Effector memory CD8-positive, alpha-beta T cell (primary cell): ENCODE measurements at regions not wholly inside any gene's neighbourhood (a gene's known extent, or its start where the extent isn't known, plus 50 kb on each side); places are given as distances from the start of the nearest gene placed in this dataset.

Experiments
- ATAC-seq: fragments of 150-1000 bp; cut with Tn5 transposase; replicated peaks from 2 replicates; pipeline ENCODE4 v1.10.0; 2021; ENCODE audit warnings: mild to moderate bottlenecking, moderate library complexity
- DNase-seq, 3 experiments: peaks; one replicate each; pipeline ENCODE4 v3.0.0; 2021
- H3K27ac Mint-ChIP-seq, 2 donors: one replicate each; pipeline ENCODE4 v1.8.0; 2022; ENCODE audit warnings: mild to moderate bottlenecking in 2 of 2, mixed read lengths in 2 of 2, moderate library complexity in 2 of 2
- H3K27me3 Mint-ChIP-seq, 2 donors: one replicate each; pipeline ENCODE4 v1.8.0; 2022; ENCODE audit warnings: mixed read lengths in 2 of 2
- H3K36me3 Mint-ChIP-seq: one replicate; pipeline ENCODE4 v1.8.0; 2022; ENCODE audit warnings: mild to moderate bottlenecking, moderate library complexity, mixed read lengths; ENCODE audit not compliant: insufficient read depth
- H3K4me1 Mint-ChIP-seq, 2 donors: one replicate each; pipeline ENCODE4 v1.8.0; 2022; ENCODE audit warnings: low read depth in 2 of 2, mixed read lengths in 2 of 2
- H3K4me3 Mint-ChIP-seq, 2 donors: one replicate each; pipeline ENCODE4 v1.8.0; 2022; ENCODE audit warnings: mild to moderate bottlenecking in 2 of 2, mixed read lengths in 2 of 2, moderate library complexity in 2 of 2
- H3K9me3 Mint-ChIP-seq, 2 donors: one replicate each; pipeline ENCODE4 v1.8.0; 2022; ENCODE audit warnings: mixed read lengths in 2 of 2

- Mint-ChIP-seq H3K4me3 (peak overlapping the region; percentile 55 to 58), H3K4me1 (peaks cover 36 to 47% of the 10 kb centered on the region in 2 donors), H3K36me3 (peaks cover 10% of the 10 kb centered on the region), H3K27me3 (no peaks in the 10 kb centered on the region), H3K27ac (peak overlapping the region; percentile 88 to 92), H3K9me3 (peaks cover 1 to 15% of the 10 kb centered on the region in 2 donors)
- DNase-seq (peak; percentile 74 to 84 (median 75)), ATAC-seq (peak; percentile 95)
These were observed 292.8 kb upstream of the B3GALT2 start for GRCh38 chr1:193479187-193479586.

GRCh38 chr1:193476748-193477147, 290.3 kb upstream of the B3GALT2 start:
- Mint-ChIP-seq H3K9me3 (peaks cover 5 to 22% of the 10 kb centered on the region in 2 donors), H3K27ac (peak overlapping the region in 1 of 2 donors; percentile 88), H3K36me3 (peaks cover 7% of the 10 kb centered on the region), H3K4me1 (peaks cover 41 to 65% of the 10 kb centered on the region in 2 donors), H3K4me3 (no peak overlapping the region), H3K27me3 (no peaks in the 10 kb centered on the region)
- no peak for DNase-seq
- no peak for ATAC-seq

- Mint-ChIP-seq H3K4me1 (peaks cover 26 to 40% of the 10 kb centered on the region in 2 donors), H3K27ac (no peak overlapping the region), H3K4me3 (no peak overlapping the region), H3K36me3 (peaks cover 2% of the 10 kb centered on the region), H3K27me3 (no peaks in the 10 kb centered on the region), H3K9me3 (peaks cover 5 to 17% of the 10 kb centered on the region in 2 donors)
- ATAC-seq (no peak), DNase-seq (no peak)
These were observed 287.5 kb upstream of the B3GALT2 start for GRCh38 chr1:193473932-193474331.

GRCh38 chr1:193472838-193473398, 286.5 kb upstream of the B3GALT2 start:
- no peak overlapping the region for H3K27ac Mint-ChIP-seq
- H3K36me3 Mint-ChIP-seq: no peaks in the 10 kb centered on the region
- H3K9me3 Mint-ChIP-seq: peaks cover 4 to 17% of the 10 kb centered on the region in 2 donors
- H3K27me3 Mint-ChIP-seq: no peaks in the 10 kb centered on the region
- peaks cover 21 to 33% of the 10 kb centered on the region in 2 donors for H3K4me1 Mint-ChIP-seq
- no peak for DNase-seq
- no peak overlapping the region for H3K4me3 Mint-ChIP-seq
- ATAC-seq: no peak

GRCh38 chr1:193472430-193472829, 286.0 kb upstream of the B3GALT2 start:
- Mint-ChIP-seq H3K9me3 (peaks cover 4 to 17% of the 10 kb centered on the region in 2 donors), H3K27me3 (no peaks in the 10 kb centered on the region), H3K4me3 (no peak overlapping the region), H3K4me1 (peaks cover 16 to 29% of the 10 kb centered on the region in 2 donors), H3K36me3 (no peaks in the 10 kb centered on the region), H3K27ac (no peak overlapping the region)
- ATAC-seq: peak; percentile 89
- no peak for DNase-seq

GRCh38 chr1:193471981-193472380, 285.6 kb upstream of the B3GALT2 start:
- H3K27ac Mint-ChIP-seq: no peak overlapping the region
- H3K4me3 Mint-ChIP-seq: no peak overlapping the region
- H3K27me3 Mint-ChIP-seq: no peaks in the 10 kb centered on the region
- no peak for DNase-seq
- H3K36me3 Mint-ChIP-seq: no peaks in the 10 kb centered on the region
- ATAC-seq: peak; percentile 24
- H3K9me3 Mint-ChIP-seq: peaks cover 4 to 17% of the 10 kb centered on the region in 2 donors
- peaks cover 15 to 27% of the 10 kb centered on the region in 2 donors for H3K4me1 Mint-ChIP-seq

- Mint-ChIP-seq H3K4me1 (peaks cover 26 to 29% of the 10 kb centered on the region in 2 donors), H3K36me3 (no peaks in the 10 kb centered on the region), H3K4me3 (peak overlapping the region; percentile 59 to 70), H3K27ac (peak overlapping the region in 1 of 2 donors; percentile 81), H3K9me3 (no peaks in the 10 kb centered on the region), H3K27me3 (no peaks in the 10 kb centered on the region)
- DNase-seq: no peak
- ATAC-seq: no peak
These were observed 277.0 kb upstream of the B3GALT2 start for GRCh38 chr1:193463326-193463932.

- Mint-ChIP-seq H3K4me1 (peaks cover 26 to 29% of the 10 kb centered on the region in 2 donors), H3K9me3 (no peaks in the 10 kb centered on the region), H3K27ac (peak overlapping the region; percentile 81 to 82), H3K4me3 (peak overlapping the region; percentile 59 to 70), H3K27me3 (no peaks in the 10 kb centered on the region), H3K36me3 (no peaks in the 10 kb centered on the region)
- DNase-seq (no peak), ATAC-seq (peak; percentile 45)
These were observed 276.4 kb upstream of the B3GALT2 start for GRCh38 chr1:193462629-193463320.

- H3K27me3 Mint-ChIP-seq: no peaks in the 10 kb centered on the region
- H3K9me3 Mint-ChIP-seq: no peaks in the 10 kb centered on the region
- ATAC-seq (peak; percentile 75), DNase-seq (peak in 2 of 3 experiments; percentile 33 to 43)
- peak overlapping the region in 1 of 2 donors; percentile 73 for H3K27ac Mint-ChIP-seq
- H3K36me3 Mint-ChIP-seq: no peaks in the 10 kb centered on the region
- peaks cover 23 to 26% of the 10 kb centered on the region in 2 donors for H3K4me1 Mint-ChIP-seq
- peak overlapping the region; percentile 7 to 8 for H3K4me3 Mint-ChIP-seq
These were observed 272.2 kb upstream of the B3GALT2 start for GRCh38 chr1:193458628-193459027.

GRCh38 chr1:193457676-193458075, 271.3 kb upstream of the B3GALT2 start:
- Mint-ChIP-seq H3K36me3 (no peaks in the 10 kb centered on the region), H3K4me1 (peaks cover 16 to 18% of the 10 kb centered on the region in 2 donors), H3K9me3 (no peaks in the 10 kb centered on the region), H3K27me3 (no peaks in the 10 kb centered on the region), H3K4me3 (no peak overlapping the region), H3K27ac (no peak overlapping the region)
- peak in 2 of 3 experiments; percentile 12 to 21 for DNase-seq
- peak; percentile 62 for ATAC-seq

- Mint-ChIP-seq H3K4me1 (peaks cover 16% of the 10 kb centered on the region in 2 donors), H3K4me3 (no peak overlapping the region), H3K27ac (no peak overlapping the region), H3K27me3 (no peaks in the 10 kb centered on the region), H3K36me3 (no peaks in the 10 kb centered on the region), H3K9me3 (no peaks in the 10 kb centered on the region)
- DNase-seq (no peak), ATAC-seq (no peak)
These were observed 270.4 kb upstream of the B3GALT2 start for GRCh38 chr1:193456811-193457280.

GRCh38 chr1:193451606-193452005, 265.2 kb upstream of the B3GALT2 start:
- H3K36me3 Mint-ChIP-seq: peaks cover 3% of the 10 kb centered on the region
- peaks cover 8 to 12% of the 10 kb centered on the region in 2 donors for H3K4me1 Mint-ChIP-seq
- ATAC-seq (no peak), DNase-seq (no peak)
- no peaks in the 10 kb centered on the region for H3K9me3 Mint-ChIP-seq
- H3K27me3 Mint-ChIP-seq: no peaks in the 10 kb centered on the region
- H3K4me3 Mint-ChIP-seq: no peak overlapping the region
- no peak overlapping the region for H3K27ac Mint-ChIP-seq

GRCh38 chr1:193451001-193451400, 264.6 kb upstream of the B3GALT2 start:
- Mint-ChIP-seq H3K36me3 (peaks cover 3% of the 10 kb centered on the region), H3K9me3 (no peaks in the 10 kb centered on the region), H3K27ac (no peak overlapping the region), H3K27me3 (no peaks in the 10 kb centered on the region), H3K4me1 (peaks cover 8 to 12% of the 10 kb centered on the region in 2 donors), H3K4me3 (no peak overlapping the region)
- DNase-seq (no peak), ATAC-seq (no peak)
